PC-9 (cell line): ENCODE measurements at regions not wholly inside any gene's neighbourhood (a gene's known extent, or its start where the extent isn't known, plus 50 kb on each side); places are given as distances from the start of the nearest gene placed in this dataset.

ENCODE experiments used
- EZH2 ChIP-seq: fragments of 200-600 bp; sonication (generic); IDR thresholded peaks from 2 replicates; pipeline ENCODE4 v1.8.0; 2017; ENCODE audit warnings: antibody characterized with exemption, low read depth
- TF ChIP-seq, protein P1 (sequence below): fragments of 200-600 bp; sonication (generic); conservative IDR thresholded peaks from 2 replicates; pipeline ENCODE4 v1.6.1; 2017; ENCODE audit warnings: mixed run types, antibody characterized with exemption, mild to moderate bottlenecking, moderate library complexity

DNA sequence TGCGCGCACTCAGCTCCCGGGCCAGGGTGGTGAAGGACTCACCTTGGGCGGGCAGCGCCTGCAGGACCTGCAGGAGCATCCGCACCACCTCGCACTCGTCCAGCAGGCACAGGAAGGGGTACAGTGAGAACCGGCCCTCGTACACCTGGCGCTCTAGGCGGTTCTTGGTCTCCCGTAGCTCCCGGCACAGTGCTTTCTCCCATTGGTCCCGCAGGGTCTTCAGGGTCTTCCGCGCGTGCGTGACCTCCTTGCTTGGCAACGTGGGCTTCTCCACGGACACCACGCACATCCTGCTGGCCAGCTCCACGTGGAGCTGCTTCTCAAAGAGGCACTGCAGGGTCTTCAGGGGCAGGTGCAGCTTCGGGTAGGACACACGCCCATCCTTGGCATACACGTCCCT, 74.1 kb upstream of the MED13 start:
- TF ChIP-seq, protein P1, sequence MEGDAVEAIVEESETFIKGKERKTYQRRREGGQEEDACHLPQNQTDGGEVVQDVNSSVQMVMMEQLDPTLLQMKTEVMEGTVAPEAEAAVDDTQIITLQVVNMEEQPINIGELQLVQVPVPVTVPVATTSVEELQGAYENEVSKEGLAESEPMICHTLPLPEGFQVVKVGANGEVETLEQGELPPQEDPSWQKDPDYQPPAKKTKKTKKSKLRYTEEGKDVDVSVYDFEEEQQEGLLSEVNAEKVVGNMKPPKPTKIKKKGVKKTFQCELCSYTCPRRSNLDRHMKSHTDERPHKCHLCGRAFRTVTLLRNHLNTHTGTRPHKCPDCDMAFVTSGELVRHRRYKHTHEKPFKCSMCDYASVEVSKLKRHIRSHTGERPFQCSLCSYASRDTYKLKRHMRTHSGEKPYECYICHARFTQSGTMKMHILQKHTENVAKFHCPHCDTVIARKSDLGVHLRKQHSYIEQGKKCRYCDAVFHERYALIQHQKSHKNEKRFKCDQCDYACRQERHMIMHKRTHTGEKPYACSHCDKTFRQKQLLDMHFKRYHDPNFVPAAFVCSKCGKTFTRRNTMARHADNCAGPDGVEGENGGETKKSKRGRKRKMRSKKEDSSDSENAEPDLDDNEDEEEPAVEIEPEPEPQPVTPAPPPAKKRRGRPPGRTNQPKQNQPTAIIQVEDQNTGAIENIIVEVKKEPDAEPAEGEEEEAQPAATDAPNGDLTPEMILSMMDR, result no peak
- no peak for TF ChIP-seq EZH2
